ENCODE measurements at regions not wholly inside any gene's neighbourhood (a gene's known extent, or its start where the extent isn't known, plus 50 kb on each side); places are given as distances from the start of the nearest gene placed in this dataset.

- no peak for TF ChIP-seq HDAC2 (IDR thresholded peaks at IDR 0.05; ENCODE audit: borderline replicate concordance in 1 of 2, low read depth in 2 of 2, low read length in 2 of 2)
- no peak for TF ChIP-seq CREB1 (IDR thresholded peaks at IDR 0.05)
- TF ChIP-seq ATF2 (IDR thresholded peaks at IDR 0.05; ENCODE audit: low read length) = no peak
Measured at GRCh38 chr9:126043681-126044080, 282.9 kb upstream of the MVB12B start (continued).
